ENCODE measurements at regions not wholly inside any gene's neighbourhood (a gene's known extent, or its start where the extent isn't known, plus 50 kb on each side); places are given as distances from the start of the nearest gene placed in this dataset.

DNA sequence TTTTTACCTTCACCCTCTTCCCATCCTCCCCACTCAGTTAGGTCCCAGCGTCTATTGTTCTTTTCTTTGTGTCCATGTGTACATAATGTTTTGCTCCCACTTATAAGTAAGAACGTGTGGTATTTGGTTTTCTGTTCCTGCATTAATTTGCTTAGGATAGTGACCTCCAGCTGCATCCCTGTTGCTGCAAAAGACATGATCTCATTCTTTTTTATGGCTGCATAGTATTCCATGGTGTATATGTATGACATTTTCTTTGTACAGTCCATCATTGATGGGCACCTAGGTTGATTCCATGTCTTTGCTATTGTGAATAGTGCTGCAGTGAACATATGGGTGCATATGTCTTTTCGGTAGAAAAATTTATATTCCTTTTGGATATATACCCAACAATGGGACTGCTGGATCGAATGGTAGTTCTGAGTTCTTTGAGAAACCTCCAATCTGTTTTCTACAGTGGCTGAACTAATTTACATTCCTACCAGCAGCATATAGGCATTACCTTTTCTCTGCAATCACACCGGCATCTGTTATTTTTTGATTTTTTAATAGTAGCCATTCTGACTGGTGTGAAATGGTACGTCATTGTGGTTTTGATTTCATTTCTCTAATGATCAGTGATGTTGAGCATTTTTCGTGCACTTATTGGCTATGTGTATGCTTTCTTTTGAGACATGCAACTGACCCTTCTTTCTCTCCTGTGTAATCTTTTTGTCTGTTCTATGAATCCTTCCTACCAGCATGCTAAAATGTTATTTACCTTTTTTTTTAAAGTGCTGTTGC lies 279.7 kb upstream of the AMIGO2 start:
- TF ChIP-seq REST (IDR thresholded peaks at IDR 0.05; ENCODE audit: low read depth, low read length) (no peak), SP1 (IDR thresholded peaks at IDR 0.05; ENCODE audit: low read depth, low read length) (no peak), EED (IDR thresholded peaks at IDR 0.05; ENCODE audit: low read depth) (no peak), RUNX3 (IDR thresholded peaks at IDR 0.05; ENCODE audit: low read length) (no peak), MTA3 (IDR thresholded peaks at IDR 0.05; ENCODE audit: borderline replicate concordance, low read length) (no peak), ESRRA (IDR thresholded peaks at IDR 0.05; ENCODE audit: low read length) (no peak)
- TF ChIP-seq, protein P1, sequence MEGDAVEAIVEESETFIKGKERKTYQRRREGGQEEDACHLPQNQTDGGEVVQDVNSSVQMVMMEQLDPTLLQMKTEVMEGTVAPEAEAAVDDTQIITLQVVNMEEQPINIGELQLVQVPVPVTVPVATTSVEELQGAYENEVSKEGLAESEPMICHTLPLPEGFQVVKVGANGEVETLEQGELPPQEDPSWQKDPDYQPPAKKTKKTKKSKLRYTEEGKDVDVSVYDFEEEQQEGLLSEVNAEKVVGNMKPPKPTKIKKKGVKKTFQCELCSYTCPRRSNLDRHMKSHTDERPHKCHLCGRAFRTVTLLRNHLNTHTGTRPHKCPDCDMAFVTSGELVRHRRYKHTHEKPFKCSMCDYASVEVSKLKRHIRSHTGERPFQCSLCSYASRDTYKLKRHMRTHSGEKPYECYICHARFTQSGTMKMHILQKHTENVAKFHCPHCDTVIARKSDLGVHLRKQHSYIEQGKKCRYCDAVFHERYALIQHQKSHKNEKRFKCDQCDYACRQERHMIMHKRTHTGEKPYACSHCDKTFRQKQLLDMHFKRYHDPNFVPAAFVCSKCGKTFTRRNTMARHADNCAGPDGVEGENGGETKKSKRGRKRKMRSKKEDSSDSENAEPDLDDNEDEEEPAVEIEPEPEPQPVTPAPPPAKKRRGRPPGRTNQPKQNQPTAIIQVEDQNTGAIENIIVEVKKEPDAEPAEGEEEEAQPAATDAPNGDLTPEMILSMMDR (IDR thresholded peaks at IDR 0.05 in 2 of 3, conservative IDR thresholded peaks at IDR 0.05 in 1 of 3; ENCODE audit: control insufficient read depth in 2 of 3, extremely low read depth in 1 of 3, insufficient read depth in 1 of 3, low read depth in 3 of 3, low read length in 3 of 3), result no peak

Measured in GM12878 (cell line).